T-helper 2 cell treated with Interferon-gamma antibody and Interleukin-4, amounts not matched to agents 5 μg/mL and 100 μg/mL, for 36 hours (primary cell): ENCODE measurements at regions not wholly inside any gene's neighbourhood (a gene's known extent, or its start where the extent isn't known, plus 50 kb on each side); places are given as distances from the start of the nearest gene placed in this dataset.

ENCODE experiments used
- DNase-seq: peaks from one replicate; pipeline ENCODE4 v3.0.0; 2021; ENCODE audit warnings: low spot score
- H3K27ac Mint-ChIP-seq: one replicate; pipeline ENCODE4 v1.8.0; 2021; ENCODE audit warnings: mild to moderate bottlenecking, mixed read lengths
- H3K27me3 Mint-ChIP-seq: one replicate; pipeline ENCODE4 v1.8.0; 2021; ENCODE audit warnings: low read depth, mixed read lengths
- H3K36me3 Mint-ChIP-seq: one replicate; pipeline ENCODE4 v1.8.0; 2021; ENCODE audit warnings: low read depth, mixed read lengths
- H3K4me1 Mint-ChIP-seq: one replicate; pipeline ENCODE4 v1.8.0; 2021; ENCODE audit warnings: low read depth, mixed read lengths
- H3K4me3 Mint-ChIP-seq: one replicate; pipeline ENCODE4 v1.8.0; 2022; ENCODE audit warnings: mild to moderate bottlenecking, moderate library complexity, mixed read lengths
- H3K9me3 Mint-ChIP-seq: one replicate; pipeline ENCODE4 v1.8.0; 2021; ENCODE audit warnings: mixed read lengths

GRCh38 chr9:80378669-80379293 lies 807.0 kb downstream of the TLE4 start:
- no peak for DNase-seq
- H3K27ac Mint-ChIP-seq = no peak overlapping the region
- no peaks in the 10 kb centered on the region for H3K4me1 Mint-ChIP-seq
- H3K27me3 Mint-ChIP-seq = no peaks in the 10 kb centered on the region
- H3K9me3 Mint-ChIP-seq = peaks cover 8% of the 10 kb centered on the region
- no peak overlapping the region for H3K4me3 Mint-ChIP-seq
- H3K36me3 Mint-ChIP-seq = no peaks in the 10 kb centered on the region

- H3K9me3 Mint-ChIP-seq = peaks cover 8% of the 10 kb centered on the region
- H3K4me3 Mint-ChIP-seq = no peak overlapping the region
- no peak overlapping the region for H3K27ac Mint-ChIP-seq
- H3K36me3 Mint-ChIP-seq = no peaks in the 10 kb centered on the region
- no peaks in the 10 kb centered on the region for H3K4me1 Mint-ChIP-seq
- H3K27me3 Mint-ChIP-seq = no peaks in the 10 kb centered on the region
- no peak for DNase-seq
Observed at GRCh38 chr9:80376180-80376579, 804.4 kb downstream of the TLE4 start.

- no peak overlapping the region for H3K27ac Mint-ChIP-seq
- no peaks in the 10 kb centered on the region for H3K36me3 Mint-ChIP-seq
- no peak overlapping the region for H3K4me3 Mint-ChIP-seq
- no peak for DNase-seq
- H3K9me3 Mint-ChIP-seq = peaks cover 7% of the 10 kb centered on the region
- H3K27me3 Mint-ChIP-seq = no peaks in the 10 kb centered on the region
- no peaks in the 10 kb centered on the region for H3K4me1 Mint-ChIP-seq
Observed at GRCh38 chr9:80375477-80375876, 803.7 kb downstream of the TLE4 start.

GRCh38 chr9:80369641-80370040 lies 797.9 kb downstream of the TLE4 start:
- H3K4me3 Mint-ChIP-seq = no peak overlapping the region
- DNase-seq = no peak
- H3K9me3 Mint-ChIP-seq = peaks cover 15% of the 10 kb centered on the region
- H3K27me3 Mint-ChIP-seq = no peaks in the 10 kb centered on the region
- no peaks in the 10 kb centered on the region for H3K4me1 Mint-ChIP-seq
- H3K27ac Mint-ChIP-seq = no peak overlapping the region
- no peaks in the 10 kb centered on the region for H3K36me3 Mint-ChIP-seq

GRCh38 chr9:80366626-80367025 lies 794.9 kb downstream of the TLE4 start:
- Mint-ChIP-seq H3K27me3 (no peaks in the 10 kb centered on the region), H3K4me3 (no peak overlapping the region), H3K36me3 (no peaks in the 10 kb centered on the region), H3K4me1 (no peaks in the 10 kb centered on the region), H3K9me3 (peaks cover 23% of the 10 kb centered on the region), H3K27ac (no peak overlapping the region)
- DNase-seq = no peak

GRCh38 chr9:80359941-80360881 lies 788.4 kb downstream of the TLE4 start:
- no peak for DNase-seq
- no peaks in the 10 kb centered on the region for H3K4me1 Mint-ChIP-seq
- no peaks in the 10 kb centered on the region for H3K27me3 Mint-ChIP-seq
- H3K36me3 Mint-ChIP-seq = no peaks in the 10 kb centered on the region
- H3K27ac Mint-ChIP-seq = no peak overlapping the region
- peaks cover 20% of the 10 kb centered on the region for H3K9me3 Mint-ChIP-seq
- no peak overlapping the region for H3K4me3 Mint-ChIP-seq

- Mint-ChIP-seq H3K27ac (no peak overlapping the region), H3K9me3 (peaks cover 25% of the 10 kb centered on the region), H3K36me3 (no peaks in the 10 kb centered on the region), H3K4me1 (no peaks in the 10 kb centered on the region), H3K27me3 (no peaks in the 10 kb centered on the region), H3K4me3 (no peak overlapping the region)
- no peak for DNase-seq
Observed at GRCh38 chr9:80359291-80359690, 787.5 kb downstream of the TLE4 start.

GRCh38 chr9:80352967-80353366 lies 781.2 kb downstream of the TLE4 start:
- no peaks in the 10 kb centered on the region for H3K4me1 Mint-ChIP-seq
- H3K27ac Mint-ChIP-seq = no peak overlapping the region
- peaks cover 19% of the 10 kb centered on the region for H3K9me3 Mint-ChIP-seq
- H3K4me3 Mint-ChIP-seq = no peak overlapping the region
- no peak for DNase-seq
- no peaks in the 10 kb centered on the region for H3K36me3 Mint-ChIP-seq
- H3K27me3 Mint-ChIP-seq = no peaks in the 10 kb centered on the region

- no peak overlapping the region for H3K4me3 Mint-ChIP-seq
- no peaks in the 10 kb centered on the region for H3K36me3 Mint-ChIP-seq
- no peak for DNase-seq
- H3K4me1 Mint-ChIP-seq = no peaks in the 10 kb centered on the region
- H3K27ac Mint-ChIP-seq = no peak overlapping the region
- peaks cover 14% of the 10 kb centered on the region for H3K9me3 Mint-ChIP-seq
- no peaks in the 10 kb centered on the region for H3K27me3 Mint-ChIP-seq
Observed at GRCh38 chr9:80351612-80352011, 779.8 kb downstream of the TLE4 start.

GRCh38 chr9:80326105-80326504 lies 754.3 kb downstream of the TLE4 start:
- H3K36me3 Mint-ChIP-seq = no peaks in the 10 kb centered on the region
- no peak for DNase-seq
- H3K4me1 Mint-ChIP-seq = no peaks in the 10 kb centered on the region
- H3K27me3 Mint-ChIP-seq = no peaks in the 10 kb centered on the region
- H3K27ac Mint-ChIP-seq = no peak overlapping the region
- no peak overlapping the region for H3K4me3 Mint-ChIP-seq
- peaks cover 8% of the 10 kb centered on the region for H3K9me3 Mint-ChIP-seq

GRCh38 chr9:80320916-80321315 lies 749.2 kb downstream of the TLE4 start:
- Mint-ChIP-seq H3K36me3 (no peaks in the 10 kb centered on the region), H3K27ac (no peak overlapping the region), H3K9me3 (no peaks in the 10 kb centered on the region), H3K4me3 (no peak overlapping the region), H3K27me3 (no peaks in the 10 kb centered on the region), H3K4me1 (no peaks in the 10 kb centered on the region)
- no peak for DNase-seq

- Mint-ChIP-seq H3K4me3 (no peak overlapping the region), H3K4me1 (no peaks in the 10 kb centered on the region), H3K27ac (no peak overlapping the region), H3K9me3 (no peaks in the 10 kb centered on the region), H3K27me3 (no peaks in the 10 kb centered on the region), H3K36me3 (no peaks in the 10 kb centered on the region)
- no peak for DNase-seq
Observed at GRCh38 chr9:80320480-80320879, 748.7 kb downstream of the TLE4 start.

- no peaks in the 10 kb centered on the region for H3K27me3 Mint-ChIP-seq
- H3K4me3 Mint-ChIP-seq = no peak overlapping the region
- no peak for DNase-seq
- H3K27ac Mint-ChIP-seq = no peak overlapping the region
- H3K36me3 Mint-ChIP-seq = no peaks in the 10 kb centered on the region
- H3K4me1 Mint-ChIP-seq = no peaks in the 10 kb centered on the region
- peaks cover 5% of the 10 kb centered on the region for H3K9me3 Mint-ChIP-seq
Observed at GRCh38 chr9:80305136-80305535, 733.4 kb downstream of the TLE4 start.

GRCh38 chr9:80294955-80295354 lies 723.2 kb downstream of the TLE4 start:
- Mint-ChIP-seq H3K36me3 (no peaks in the 10 kb centered on the region), H3K4me1 (no peaks in the 10 kb centered on the region), H3K9me3 (peaks cover 8% of the 10 kb centered on the region), H3K27me3 (no peaks in the 10 kb centered on the region), H3K27ac (no peak overlapping the region), H3K4me3 (no peak overlapping the region)
- DNase-seq = no peak
